GM12864 (cell line): ENCODE measurements at regions not wholly inside any gene's neighbourhood (a gene's known extent, or its start where the extent isn't known, plus 50 kb on each side); places are given as distances from the start of the nearest gene placed in this dataset.

ENCODE experiments used
- DNase-seq: peaks from one replicate; pipeline ENCODE4 v3.0.0-alpha.2; 2011; ENCODE audit warnings: low read depth
- H3K4me3 ChIP-seq: 2 replicates; pipeline ENCODE4 v1.5.1; 2011; ENCODE audit warnings: mild to moderate bottlenecking, low read depth, low read length, control low read depth
- CTCF ChIP-seq: IDR thresholded peaks from 2 replicates; pipeline ENCODE4 v1.5.1; 2011; ENCODE audit warnings: low read depth, mild to moderate bottlenecking, moderate library complexity, low read length, control low read depth, inconsistent platforms; ENCODE audit errors: missing control alignments

- no peak for DNase-seq
- no peak for TF ChIP-seq CTCF
- H3K4me3 ChIP-seq: no peak overlapping the region
Measured at GRCh38 chr20:20859510-20859909, 147.1 kb upstream of the RALGAPA2 start.

DNA sequence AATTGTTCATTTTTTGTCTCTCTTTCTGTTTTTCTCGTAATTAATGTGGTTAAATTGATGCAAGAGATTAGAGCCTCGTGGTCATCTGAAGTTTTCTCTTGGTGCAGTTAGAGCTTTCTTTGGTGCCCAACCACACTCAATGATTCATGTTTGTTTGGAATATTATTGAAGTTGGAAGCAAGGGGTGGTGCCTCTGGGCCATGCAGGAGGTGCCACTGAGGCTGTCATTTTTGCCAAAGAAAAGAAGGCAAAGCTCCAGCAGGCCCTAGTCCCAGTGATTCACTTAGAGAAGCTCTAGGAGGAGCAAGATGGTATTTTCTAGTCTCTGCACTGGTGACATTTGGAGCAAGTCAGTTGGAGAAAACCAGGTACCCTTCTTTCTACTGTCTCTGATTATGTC lies 144.5 kb upstream of the RALGAPA2 start:
- TF ChIP-seq CTCF: no peak
- no peak overlapping the region for H3K4me3 ChIP-seq
- no peak for DNase-seq

GRCh38 chr20:20856306-20856705 lies 143.9 kb upstream of the RALGAPA2 start:
- TF ChIP-seq CTCF: no peak
- no peak overlapping the region for H3K4me3 ChIP-seq
- no peak for DNase-seq

- DNase-seq: no peak
- no peak overlapping the region for H3K4me3 ChIP-seq
- no peak for TF ChIP-seq CTCF
Measured at GRCh38 chr20:20851385-20851784, 138.9 kb upstream of the RALGAPA2 start.

DNA sequence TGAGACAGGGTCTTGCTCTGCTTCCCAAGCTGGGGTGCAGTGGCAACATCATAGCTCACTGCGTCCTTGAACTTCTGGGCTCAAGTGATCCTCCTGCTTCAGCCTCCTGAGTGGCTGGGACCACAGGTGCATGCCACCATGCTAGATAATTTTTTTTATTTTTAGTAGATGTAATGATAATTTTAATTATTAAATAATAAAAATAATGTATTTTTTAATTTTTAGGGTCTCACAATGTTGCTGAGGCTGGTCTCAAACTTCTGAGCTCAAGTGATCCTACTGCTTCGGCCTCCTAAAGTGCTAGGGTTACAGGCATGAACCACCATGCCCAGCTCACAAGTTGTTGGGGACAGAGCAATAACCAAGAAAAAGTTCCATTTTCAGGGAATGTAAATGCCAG lies 138.0 kb upstream of the RALGAPA2 start:
- no peak for TF ChIP-seq CTCF
- no peak overlapping the region for H3K4me3 ChIP-seq
- no peak for DNase-seq

- H3K4me3 ChIP-seq: no peak overlapping the region
- DNase-seq: no peak
- no peak for TF ChIP-seq CTCF
Measured at GRCh38 chr20:20849161-20849560, 136.7 kb upstream of the RALGAPA2 start.

GRCh38 chr20:20847814-20848213 lies 135.4 kb upstream of the RALGAPA2 start:
- DNase-seq: no peak
- H3K4me3 ChIP-seq: no peak overlapping the region
- TF ChIP-seq CTCF: no peak
